ENCODE measurements at regions not wholly inside any gene's neighbourhood (a gene's known extent, or its start where the extent isn't known, plus 50 kb on each side); places are given as distances from the start of the nearest gene placed in this dataset.

DNA sequence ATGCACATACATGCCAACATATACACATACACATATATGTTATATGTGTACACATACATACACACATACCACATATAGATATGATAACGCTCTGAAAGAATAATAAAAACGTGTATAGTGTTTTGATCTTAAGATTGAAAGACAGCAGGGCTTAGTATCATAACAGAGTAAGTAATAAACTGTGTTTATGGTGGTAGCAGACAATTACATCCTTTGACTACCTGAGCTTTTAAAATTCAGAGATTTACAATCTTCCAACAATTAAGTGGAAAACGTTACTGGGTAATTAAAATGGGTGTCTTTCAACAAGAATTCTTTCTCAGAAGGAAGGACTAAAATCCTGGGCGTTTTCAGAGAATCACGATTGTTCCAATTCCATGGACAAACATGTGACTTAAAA lies 552.4 kb downstream of the EPHA4 start:
- Histone ChIP-seq H4K20me1 (replicated peaks; ENCODE audit: control insufficient read depth, insufficient read depth, low read length) (no peaks in the 10 kb centered on the region), H3K4me2 (ENCODE audit: insufficient read depth, low read length) (no peak overlapping the region), H3K9ac (ENCODE audit: insufficient read depth in 1 of 2, low read depth in 2 of 2, low read length in 2 of 2) (no peak overlapping the region), H3K4me3 (no peak overlapping the region), H2AFZ (ENCODE audit: low read depth, low read length) (no peak overlapping the region), H3K9me3 (replicated peaks; ENCODE audit: control insufficient read depth, insufficient read depth, low read depth, low read length) (no peaks in the 10 kb centered on the region), H3K27ac (ENCODE audit: extremely low read depth, low read depth, low read length) (no peak overlapping the region), H3K36me3 (ENCODE audit: control insufficient read depth, insufficient read depth, low read length) (no peaks in the 10 kb centered on the region), H3K4me1 (replicated peaks in 1 of 2; ENCODE audit: control insufficient read depth in 2 of 2, insufficient read depth in 2 of 2, low read length in 2 of 2) (no peaks in the 10 kb centered on the region), H3K27me3 (ENCODE audit: control insufficient read depth in 2 of 2, insufficient read depth in 2 of 2, low read length in 2 of 2) (no peaks in the 10 kb centered on the region), H3K79me2 (ENCODE audit: control insufficient read depth, insufficient read depth, low read length) (no peaks in the 10 kb centered on the region), H3K9me1 (ENCODE audit: control insufficient read depth, insufficient read depth, low read length) (no peaks in the 10 kb centered on the region)
- in situ Hi-C loops (cut with MboI) (no loop called here), intact Hi-C loops (cut with micrococcal nuclease) (no loop called here)
- CTCF ChIA-PET (ENCODE audit: low intra/inter-chr PET ratio), result no interaction called here
- POLR2A ChIA-PET, result no interaction called here
- BruUV-seq (replicated peaks), result no TSS peak
- TF ChIP-seq POLR3A (IDR thresholded peaks at IDR 0.05; ENCODE audit: borderline replicate concordance, extremely low read depth, insufficient read depth, insufficient read length), result no peak
- no peak for TF ChIP-seq GATAD2B (IDR thresholded peaks at IDR 0.05; ENCODE audit: borderline replicate concordance)
- no peak for TF ChIP-seq FOXA1 (IDR thresholded peaks at IDR 0.05; ENCODE audit: borderline replicate concordance)
- TF ChIP-seq NUFIP1 (IDR thresholded peaks at IDR 0.05; ENCODE audit: partially characterized antibody), result no peak
- TF ChIP-seq STAG1 (CRISPR knock-in tag; IDR thresholded peaks at IDR 0.05; ENCODE audit: borderline replicate concordance), result no peak
- DNase-seq (ENCODE audit: extremely low read depth in 1 of 4, low spot score in 3 of 4) (no peak), ATAC-seq (no peak), FAIRE-seq (no peak)
- 0% methylated on average over 5 of the region's 5 CpGs for WGBS (ENCODE audit: insufficient coverage, low coverage, missing lambda C conversion rate)

DNA sequence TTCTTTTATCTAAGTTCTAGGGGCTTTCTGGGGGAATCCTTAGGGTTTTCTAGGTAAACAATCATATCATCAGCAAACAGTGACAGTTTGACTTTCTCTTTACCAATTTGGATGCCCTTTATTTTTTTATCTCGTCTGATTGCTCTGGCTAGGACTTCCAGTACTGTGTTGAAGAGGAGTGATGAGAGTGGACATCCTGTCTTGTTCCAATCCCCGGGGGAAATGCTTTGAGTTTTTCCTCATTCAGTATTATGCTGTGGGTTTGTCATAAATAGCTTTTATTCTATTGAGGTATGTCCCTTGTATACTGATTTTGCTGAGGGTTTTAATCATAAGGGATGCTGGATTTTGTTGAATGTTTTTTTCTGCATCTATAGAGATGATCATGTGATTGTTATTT lies 549.5 kb downstream of the EPHA4 start:
- no peaks in the 10 kb centered on the region for H3K79me2 ChIP-seq (ENCODE audit: control insufficient read depth, insufficient read depth, low read length)
- H4K20me1 ChIP-seq (replicated peaks; ENCODE audit: control insufficient read depth, insufficient read depth, low read length), result no peaks in the 10 kb centered on the region
- no peaks in the 10 kb centered on the region for H3K27me3 ChIP-seq (ENCODE audit: control insufficient read depth in 2 of 2, insufficient read depth in 2 of 2, low read length in 2 of 2)
- POLR2A ChIA-PET, result interaction anchor here (0.8 kb wide), 1 partner anchor 1274 kb away, joined by 3 read pairs; no protein-coding TSS in a partner anchor
- H3K9me3 ChIP-seq (replicated peaks; ENCODE audit: control insufficient read depth, insufficient read depth, low read depth, low read length), result no peaks in the 10 kb centered on the region
- H3K36me3 ChIP-seq (ENCODE audit: control insufficient read depth, insufficient read depth, low read length), result no peaks in the 10 kb centered on the region
- intact Hi-C loops (cut with micrococcal nuclease), result no loop called here
- no peak overlapping the region for H3K4me2 ChIP-seq (ENCODE audit: insufficient read depth, low read length)
- no peak overlapping the region for H2AFZ ChIP-seq (ENCODE audit: low read depth, low read length)
- H3K4me1 ChIP-seq (replicated peaks in 1 of 2; ENCODE audit: control insufficient read depth in 2 of 2, insufficient read depth in 2 of 2, low read length in 2 of 2), result no peaks in the 10 kb centered on the region
- 0% methylated on average over 1 of the region's 2 CpGs for whole genome bisulfite sequencing (ENCODE audit: insufficient coverage, low coverage, missing lambda C conversion rate)
- H3K4me3 ChIP-seq, result no peak overlapping the region
- no peak overlapping the region for H3K27ac ChIP-seq (ENCODE audit: extremely low read depth, low read depth, low read length)
- no peak for ATAC-seq
- in situ Hi-C loops (cut with MboI), result no loop called here
- BruUV-seq (replicated peaks), result no TSS peak
- CTCF ChIA-PET (ENCODE audit: low intra/inter-chr PET ratio), result no interaction called here
- DNase-seq (ENCODE audit: extremely low read depth in 1 of 4, low spot score in 3 of 4), result no peak
- H3K9ac ChIP-seq (ENCODE audit: insufficient read depth in 1 of 2, low read depth in 2 of 2, low read length in 2 of 2), result no peak overlapping the region
- FAIRE-seq, result no peak
- H3K9me1 ChIP-seq (ENCODE audit: control insufficient read depth, insufficient read depth, low read length), result no peaks in the 10 kb centered on the region
- TF ChIP-seq, protein P1, sequence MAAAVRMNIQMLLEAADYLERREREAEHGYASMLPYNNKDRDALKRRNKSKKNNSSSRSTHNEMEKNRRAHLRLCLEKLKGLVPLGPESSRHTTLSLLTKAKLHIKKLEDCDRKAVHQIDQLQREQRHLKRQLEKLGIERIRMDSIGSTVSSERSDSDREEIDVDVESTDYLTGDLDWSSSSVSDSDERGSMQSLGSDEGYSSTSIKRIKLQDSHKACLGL (CRISPR knock-in tag; IDR thresholded peaks at IDR 0.05; ENCODE audit: borderline replicate concordance, poor library complexity, severe bottlenecking), result no peak
- TF ChIP-seq SMC3 (conservative IDR thresholded peaks at IDR 0.05; ENCODE audit: insufficient read depth, low read depth, low read length), result no peak
- TF ChIP-seq RFX1 (IDR thresholded peaks at IDR 0.05), result no peak
- TF ChIP-seq ZKSCAN8 (CRISPR knock-in tag; IDR thresholded peaks at IDR 0.05), result no peak
- TF ChIP-seq ZNF134 (CRISPR knock-in tag; conservative IDR thresholded peaks at IDR 0.05), result no peak
- no peak for TF ChIP-seq GTF2E2 (tag; IDR thresholded peaks at IDR 0.05)
- TF ChIP-seq CHAMP1 (IDR thresholded peaks at IDR 0.05), result no peak
- no peak for TF ChIP-seq EZH2 (IDR thresholded peaks at IDR 0.05; ENCODE audit: borderline replicate concordance, low read depth, low read length)
- no peak for TF ChIP-seq ZNF175 (CRISPR knock-in tag; IDR thresholded peaks at IDR 0.05; ENCODE audit: low read depth)

All from K562 (cell line).